H1 (cell line): ENCODE measurements at regions not wholly inside any gene's neighbourhood (a gene's known extent, or its start where the extent isn't known, plus 50 kb on each side); places are given as distances from the start of the nearest gene placed in this dataset.

ENCODE experiments used
- CTCF ChIA-PET: fragments of 300-600 bp; sonication (Branson Sonifier 250); formaldehyde crosslinking; loops from one replicate; lab custom pipeline; 2021; ENCODE audit not compliant: partially characterized antibody; lab: Charles Lee
- POLR2A ChIA-PET: fragments of 300-600 bp; sonication (Branson Sonifier 250); formaldehyde crosslinking; loops from one replicate; lab custom pipeline; 2021; ENCODE audit warnings: inconsistent platforms; ENCODE audit not compliant: partially characterized antibody; lab: Charles Lee
- DNase-seq, 2 experiments: peaks; one replicate each; pipeline versions ENCODE4 v3.0.0 to v3.0.0-alpha.2; 2010 to 2022; ENCODE audit warnings: low spot score in 2 of 2, low read depth in 1 of 2, mixed read lengths in 1 of 2
- FAIRE-seq: peaks from 2 replicates; lab custom pipeline; 2011; peaks lifted over from hg19 to GRCh38; lab: Jason Lieb, UNC
- H2AFZ ChIP-seq: 2 replicates; pipeline ENCODE4 v1.8.1; 2012; ENCODE audit warnings: low read length, inconsistent platforms
- H2AK5ac ChIP-seq: 2 replicates; pipeline ENCODE4 v1.6.1; 2013; ENCODE audit warnings: low read depth, low read length
- H2BK120ac ChIP-seq: replicated peaks from 2 replicates; pipeline ENCODE3; 2013; ENCODE audit warnings: low read depth, low read length, inconsistent platforms
- H2BK12ac ChIP-seq: 2 replicates; pipeline ENCODE4 v1.6.1; 2013; ENCODE audit warnings: low read depth, low read length
- H2BK15ac ChIP-seq: 2 replicates; pipeline ENCODE4 v1.6.1; 2013; ENCODE audit warnings: low read length
- H2BK20ac ChIP-seq: 2 replicates; pipeline ENCODE4 v1.6.1; 2013; ENCODE audit warnings: low read length
- H2BK5ac ChIP-seq: 2 replicates; pipeline ENCODE4 v1.6.1; 2013; ENCODE audit warnings: low read depth, low read length
- H3K14ac ChIP-seq: 2 replicates; pipeline ENCODE4 v1.6.1; 2013; ENCODE audit warnings: inconsistent platforms; ENCODE audit not compliant: insufficient read length
- H3K18ac ChIP-seq: 2 replicates; pipeline ENCODE4 v1.6.1; 2013; ENCODE audit warnings: low read length; ENCODE audit errors: extremely low read depth
- H3K23ac ChIP-seq: 2 replicates; pipeline ENCODE4 v1.6.1; 2013; ENCODE audit warnings: inconsistent platforms; ENCODE audit not compliant: insufficient read length
- H3K23me2 ChIP-seq: 2 replicates; pipeline ENCODE4 v1.6.1; 2013; ENCODE audit warnings: low read depth, low read length
- H3K27ac ChIP-seq: 2 replicates; pipeline ENCODE4 v1.6.1; 2011; ENCODE audit warnings: low read depth, low read length, inconsistent platforms
- H3K27me3 ChIP-seq, 4 experiments: replicated peaks in 1 of 4; 1 replicate in 1 of 4; 2 replicates in 3 of 4; pipeline versions ENCODE4 v1.6.1 to v1.8.1; 2011 to 2013; ENCODE audit warnings: low read length in 3 of 4, mild to moderate bottlenecking in 3 of 4, inconsistent platforms in 2 of 4, mixed read lengths in 2 of 4, moderate library complexity in 1 of 4; ENCODE audit not compliant: control insufficient read depth in 3 of 4, insufficient read depth in 3 of 4; ENCODE audit errors: extremely low read depth in 1 of 4
- H3K36me3 ChIP-seq, 4 experiments: 2 replicates each; pipeline versions ENCODE4 v1.6.1 to v1.8.1; 2011 to 2013; ENCODE audit warnings: mild to moderate bottlenecking in 4 of 4, low read length in 3 of 4, moderate library complexity in 2 of 4, control low read depth in 1 of 4, inconsistent platforms in 1 of 4; ENCODE audit not compliant: insufficient read depth in 4 of 4, control insufficient read depth in 2 of 4
- H3K4ac ChIP-seq: replicated peaks from 2 replicates; pipeline ENCODE3; 2013; ENCODE audit warnings: low read length, low read depth, mixed read lengths, inconsistent platforms; ENCODE audit not compliant: insufficient read length
- H3K4me1 ChIP-seq, 4 experiments: replicated peaks in 1 of 4; 1 replicate in 1 of 4; 2 replicates in 3 of 4; pipeline versions ENCODE4 v1.6.1 to v1.8.1; 2011 to 2013; ENCODE audit warnings: low read length in 3 of 4, inconsistent platforms in 2 of 4, mixed read lengths in 1 of 4; ENCODE audit not compliant: insufficient read depth in 4 of 4, control insufficient read depth in 3 of 4
- H3K4me2 ChIP-seq, 2 experiments: 2 replicates each; pipeline versions ENCODE4 v1.6.1 to v1.8.1; 2011 to 2013; ENCODE audit warnings: low read depth in 2 of 2, low read length in 2 of 2, control low read depth in 1 of 2, inconsistent platforms in 1 of 2, mild to moderate bottlenecking in 1 of 2; ENCODE audit not compliant: insufficient read depth in 1 of 2
- H3K4me3 ChIP-seq, 4 experiments: fragments of 200-600, 300-600 bp in 1 of 4; sonication (generic), shearing (Covaris generic), sonication (Bioruptor Twin) in 1 of 4; 2 replicates each; pipeline versions ENCODE4 v1.5.1 to v1.8.1; 2011 to 2016; ENCODE audit warnings: low read length in 4 of 4, low read depth in 3 of 4, control low read depth in 2 of 4, inconsistent platforms in 2 of 4, mild to moderate bottlenecking in 2 of 4, mixed read lengths in 1 of 4, moderate library complexity in 1 of 4; ENCODE audit not compliant: insufficient read depth in 2 of 4; ENCODE audit errors: extremely low read depth in 1 of 4
- H3K56ac ChIP-seq: replicated peaks from 2 replicates; pipeline ENCODE3; 2013; ENCODE audit warnings: low read depth, mild to moderate bottlenecking, mixed read lengths, low read length, inconsistent platforms; ENCODE audit not compliant: insufficient read length
- H3K79me1 ChIP-seq: 2 replicates; pipeline ENCODE4 v1.6.1; 2013; ENCODE audit warnings: low read depth, low read length, control low read depth
- H3K79me2 ChIP-seq, 2 experiments: 2 replicates each; pipeline versions ENCODE4 v1.6.1 to v1.8.1; 2012 to 2013; ENCODE audit warnings: low read length in 2 of 2, mild to moderate bottlenecking in 2 of 2, inconsistent platforms in 1 of 2; ENCODE audit not compliant: insufficient read depth in 2 of 2, control insufficient read depth in 1 of 2
- H3K9ac ChIP-seq, 4 experiments: replicated peaks in 1 of 4; 1 replicate in 1 of 4; 2 replicates in 3 of 4; pipeline versions ENCODE4 v1.6.1 to v1.8.1; 2011 to 2013; ENCODE audit warnings: low read depth in 3 of 4, low read length in 3 of 4, control low read depth in 2 of 4, mild to moderate bottlenecking in 2 of 4, moderate library complexity in 2 of 4, inconsistent platforms in 1 of 4; ENCODE audit errors: extremely low read depth in 1 of 4
- H3K9me3 ChIP-seq, 2 experiments: 2 replicates each; pipeline versions ENCODE4 v1.6.1 to v1.8.1; 2012 to 2013; ENCODE audit warnings: mild to moderate bottlenecking in 2 of 2, moderate library complexity in 2 of 2, control low read depth in 1 of 2, inconsistent platforms in 1 of 2, low read depth in 1 of 2, low read length in 1 of 2, mixed read lengths in 1 of 2; ENCODE audit not compliant: insufficient read depth in 2 of 2
- H4K20me1 ChIP-seq, 2 experiments: replicated peaks in 1 of 2; 2 replicates each; pipeline versions ENCODE3 to v1.8.1; 2011 to 2013; ENCODE audit warnings: inconsistent platforms in 2 of 2, low read length in 2 of 2, mild to moderate bottlenecking in 1 of 2; ENCODE audit not compliant: insufficient read depth in 2 of 2, control insufficient read depth in 1 of 2
- H4K5ac ChIP-seq: 2 replicates; pipeline ENCODE4 v1.6.1; 2013; ENCODE audit warnings: low read length, low read depth, mixed read lengths, inconsistent platforms; ENCODE audit not compliant: insufficient read length
- H4K8ac ChIP-seq: 2 replicates; pipeline ENCODE4 v1.8.0; 2013; ENCODE audit warnings: mild to moderate bottlenecking, moderate library complexity, low read length, inconsistent platforms; ENCODE audit not compliant: insufficient read depth; ENCODE audit errors: extremely low read depth
- H4K91ac ChIP-seq: replicated peaks from 2 replicates; pipeline ENCODE3; 2013; ENCODE audit warnings: low read length, mixed read lengths, inconsistent platforms; ENCODE audit not compliant: insufficient read length
- CREB1 ChIP-seq: IDR thresholded peaks from 2 replicates; pipeline ENCODE4 v1.6.1; 2012; ENCODE audit warnings: inconsistent platforms
- EGR1 ChIP-seq: IDR thresholded peaks from 2 replicates; pipeline ENCODE4 v1.6.1; 2011; ENCODE audit warnings: low read depth, low read length, borderline replicate concordance
- FOSL1 ChIP-seq: IDR thresholded peaks from 2 replicates; pipeline ENCODE4 v1.6.1; 2011; ENCODE audit warnings: mild to moderate bottlenecking, low read depth, low read length, moderate library complexity; ENCODE audit not compliant: insufficient read depth
- HDAC6 ChIP-seq: IDR thresholded peaks from one replicate; pipeline ENCODE4 v1.7.1; 2012; ENCODE audit warnings: low read depth, mild to moderate bottlenecking, inconsistent platforms, low read length, moderate library complexity
- JUND ChIP-seq: IDR thresholded peaks from 2 replicates; pipeline ENCODE4 v1.6.1; 2011; ENCODE audit warnings: mild to moderate bottlenecking, improper control_type of control experiment, low read length
- KDM4A ChIP-seq: IDR thresholded peaks from one replicate; pipeline ENCODE4 v1.7.1; 2012; ENCODE audit warnings: low read depth, mild to moderate bottlenecking, moderate library complexity, low read length, inconsistent platforms; ENCODE audit not compliant: severe bottlenecking
- NRF1 ChIP-seq: IDR thresholded peaks from 2 replicates; pipeline ENCODE4 v1.6.1; 2011; ENCODE audit warnings: mild to moderate bottlenecking, low read depth, low read length, improper control_type of control experiment
- RFX5 ChIP-seq: IDR thresholded peaks from 2 replicates; pipeline ENCODE4 v1.6.1; 2011; ENCODE audit warnings: low read depth, low read length, improper control_type of control experiment, borderline replicate concordance
- SAP30 ChIP-seq: fragments of 300-600 bp; sonication (generic); IDR thresholded peaks from 2 replicates; pipeline ENCODE4 v1.7.1; 2012; ENCODE audit warnings: low read length, moderate library complexity, mild to moderate bottlenecking, inconsistent platforms; ENCODE audit not compliant: insufficient read depth, insufficient replicate concordance
- SIRT6 ChIP-seq: IDR thresholded peaks from one replicate; pipeline ENCODE4 v1.7.1; 2012; ENCODE audit warnings: low read length, inconsistent platforms
- WGBS, 2 experiments: shearing (Covaris generic) in 1 of 2; methylation state at CpG; one replicate each; pipeline versions ENCODE4 v1.1.6 to v1.1.7; 2013 to 2015; ENCODE audit warnings: low lambda C conversion rate in 2 of 2, mixed read lengths in 2 of 2, inconsistent platforms in 1 of 2, low coverage in 1 of 2, missing lambda C conversion rate in 1 of 2; ENCODE audit not compliant: insufficient replicate concordance in 2 of 2, insufficient coverage in 1 of 2, insufficient read length in 1 of 2; ENCODE audit errors: extremely low coverage in 1 of 2, missing lambda C conversion rate in 1 of 2; 5-methylcytosine and 5-hydroxymethylcytosine counted together

GRCh38 chr11:130670200-130670599 is 221.8 kb downstream of the ADAMTS15 start:
- Histone ChIP-seq H3K27me3 (no peaks in the 10 kb centered on the region), H3K4me1 (no peaks in the 10 kb centered on the region), H3K56ac (no peak overlapping the region), H2AK5ac (no peak overlapping the region), H3K27ac (no peak overlapping the region), H4K20me1 (no peaks in the 10 kb centered on the region), H2BK20ac (no peak overlapping the region), H3K4me3 (no peak overlapping the region), H2BK120ac (no peak overlapping the region), H3K79me1 (no peaks in the 10 kb centered on the region), H4K91ac (no peak overlapping the region), H4K8ac (no peak overlapping the region), H3K23ac (no peak overlapping the region), H3K18ac (no peak overlapping the region), H3K23me2 (no peaks in the 10 kb centered on the region), H2BK12ac (no peak overlapping the region), H2AFZ (no peak overlapping the region), H3K4ac (no peak overlapping the region), H3K4me2 (no peak overlapping the region), H4K5ac (no peak overlapping the region), H3K79me2 (no peaks in the 10 kb centered on the region), H2BK5ac (no peak overlapping the region), H2BK15ac (no peak overlapping the region), H3K14ac (no peak overlapping the region), H3K9me3 (no peaks in the 10 kb centered on the region), H3K36me3 (no peaks in the 10 kb centered on the region), H3K9ac (no peak overlapping the region)
- POLR2A ChIA-PET: no interaction called here
- 87% methylated on average over 6 of the region's 6 CpGs; no CpG with 5 or more reads in 1 of the 2 experiments for WGBS, 2 experiments
- FAIRE-seq: no peak
- no peak for DNase-seq
- TF ChIP-seq SAP30 (no peak), EGR1 (no peak), HDAC6 (no peak), CREB1 (no peak), NRF1 (no peak), JUND (no peak), KDM4A (no peak), SIRT6 (no peak), RFX5 (no peak), FOSL1 (no peak)
- CTCF ChIA-PET: no interaction called here
